Inferior parietal cortex (tissue), 1 donor: ENCODE measurements at regions not wholly inside any gene's neighbourhood (a gene's known extent, or its start where the extent isn't known, plus 50 kb on each side); places are given as distances from the start of the nearest gene placed in this dataset.

Experiments used
- DNase-seq: peaks from one replicate; pipeline ENCODE4 v3.0.0-alpha.2; 2016; ENCODE audit errors: extremely low spot score

DNA sequence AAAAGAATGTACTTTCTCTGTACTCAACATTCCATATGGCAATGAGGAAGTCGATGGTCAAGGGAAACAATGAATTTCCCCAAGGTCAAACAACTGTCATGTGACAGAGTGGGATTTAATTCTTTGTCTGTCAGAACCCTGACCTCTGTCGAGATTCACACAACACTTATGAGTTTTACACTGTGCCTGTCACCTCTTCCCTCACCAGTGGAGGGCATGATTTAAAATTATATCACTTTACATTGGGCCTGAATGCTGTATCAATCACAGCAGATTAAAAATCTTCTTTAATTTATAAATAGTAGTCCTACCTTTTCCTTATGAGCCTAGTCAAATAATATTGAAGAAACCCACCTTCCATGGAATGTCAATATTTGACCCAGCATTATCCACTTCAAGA is 276.7 kb downstream of the CDH10 start:
- DNase-seq = no peak

- DNase-seq = no peak
These were observed 268.6 kb downstream of the CDH10 start for GRCh38 chr5:24376210-24376609.

DNA sequence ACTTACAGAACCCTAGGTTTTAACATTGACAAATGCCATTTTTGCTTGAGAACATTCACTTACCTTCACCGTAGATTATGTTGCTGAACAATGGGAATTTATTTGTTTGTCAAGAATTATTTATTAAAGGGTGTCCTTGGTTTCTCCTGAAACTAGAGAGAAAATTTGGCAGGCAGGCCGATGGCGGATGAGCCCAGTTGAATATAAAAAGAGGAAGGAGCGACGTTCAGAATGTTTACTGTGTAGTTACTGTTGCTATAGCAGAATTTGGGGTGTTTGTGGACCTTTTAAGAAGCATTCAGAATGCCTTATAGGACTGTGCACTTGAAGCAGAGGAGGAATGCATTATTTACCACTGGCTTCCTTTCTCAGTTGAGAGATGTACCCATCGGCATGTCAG is 268.2 kb downstream of the CDH10 start:
- no peak for DNase-seq

- peak; percentile 20 for DNase-seq
These were observed 262.8 kb downstream of the CDH10 start for GRCh38 chr5:24381861-24382489.

GRCh38 chr5:24385070-24385469 is 259.7 kb downstream of the CDH10 start:
- no peak for DNase-seq

GRCh38 chr5:24385617-24386016 is 259.2 kb downstream of the CDH10 start:
- no peak for DNase-seq

- no peak for DNase-seq
These were observed 256.3 kb downstream of the CDH10 start for GRCh38 chr5:24388448-24388847.

DNA sequence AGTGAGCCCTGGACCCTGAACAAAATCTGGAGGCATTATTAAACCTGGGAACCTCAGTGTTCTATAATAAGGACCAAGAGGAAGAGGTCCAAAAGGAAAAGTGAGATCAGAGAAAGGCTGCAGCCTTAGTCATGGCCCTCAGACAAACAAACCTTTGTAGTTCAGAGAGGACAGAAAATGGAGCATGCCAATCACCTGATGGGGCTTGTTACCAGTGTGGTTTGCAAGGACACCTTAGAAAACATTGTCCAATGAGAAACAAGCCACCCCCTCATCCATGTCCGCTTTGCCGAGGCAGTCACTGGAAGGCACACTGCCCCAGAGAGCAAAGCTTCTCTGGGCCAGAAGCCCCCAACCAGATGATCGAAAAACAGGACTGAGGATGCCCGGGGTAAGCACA is 254.8 kb downstream of the CDH10 start:
- DNase-seq = no peak

DNA sequence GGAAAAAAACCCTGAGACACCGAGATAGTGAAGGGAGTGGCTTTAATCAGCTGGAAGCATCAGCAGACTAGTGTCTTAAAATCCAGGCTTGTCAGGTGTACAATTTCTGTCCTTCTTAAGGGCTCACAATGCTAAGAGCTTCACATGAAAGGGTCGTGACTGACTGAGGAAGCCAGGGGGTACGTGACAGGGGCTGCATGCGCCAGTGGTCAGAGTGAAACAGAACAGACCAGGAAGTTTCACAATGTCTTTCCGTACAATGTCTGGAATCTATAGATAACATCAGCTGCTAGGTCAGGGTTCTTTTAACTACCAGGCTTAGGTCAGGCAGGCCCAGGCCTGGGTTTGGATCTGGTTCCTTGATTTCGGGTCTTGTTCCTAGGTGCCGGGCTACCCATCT is 253.0 kb downstream of the CDH10 start:
- no peak for DNase-seq

- no peak for DNase-seq
These were observed 247.2 kb downstream of the CDH10 start for GRCh38 chr5:24397601-24398000.

- DNase-seq = no peak
These were observed 243.0 kb downstream of the CDH10 start for GRCh38 chr5:24401773-24402172.

DNA sequence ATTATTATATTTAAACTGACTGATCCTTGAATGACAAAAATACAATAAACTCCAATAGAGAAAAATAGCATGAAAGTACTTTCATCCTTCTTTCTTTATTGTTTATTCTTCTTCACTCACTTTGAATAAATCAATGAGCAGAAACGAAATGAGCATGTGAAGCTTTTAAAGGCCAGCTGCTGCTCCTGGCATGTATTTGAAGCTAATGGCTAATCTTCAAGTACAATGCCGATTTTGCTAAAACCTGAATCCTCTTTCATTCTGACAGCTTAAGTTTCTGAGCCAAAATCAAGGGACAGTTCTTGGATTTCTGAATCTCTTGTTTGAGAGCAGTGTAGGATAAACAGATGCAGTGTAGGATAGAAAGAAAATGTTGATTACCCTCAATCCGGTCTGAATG is 237.3 kb downstream of the CDH10 start:
- DNase-seq = no peak

DNA sequence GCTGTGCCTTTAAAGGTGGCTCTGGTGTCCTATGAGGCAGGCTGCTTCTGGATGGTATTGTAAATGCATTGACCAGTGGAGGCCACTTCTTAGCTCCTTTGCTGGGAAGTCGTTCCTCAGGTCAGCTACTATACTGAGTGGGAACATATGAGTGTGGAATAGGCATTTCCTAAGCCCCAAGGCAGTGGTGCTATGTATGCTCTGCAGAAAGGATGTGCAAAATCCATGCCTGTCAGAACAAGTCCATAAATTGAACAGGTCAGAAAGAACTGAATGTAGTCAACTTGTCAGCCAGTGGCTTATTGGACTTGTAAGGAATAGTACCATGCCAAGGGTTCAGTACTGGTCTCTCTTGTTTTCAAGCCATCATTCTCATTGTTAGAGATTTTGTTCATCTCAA is 216.4 kb downstream of the CDH10 start:
- no peak for DNase-seq

DNA sequence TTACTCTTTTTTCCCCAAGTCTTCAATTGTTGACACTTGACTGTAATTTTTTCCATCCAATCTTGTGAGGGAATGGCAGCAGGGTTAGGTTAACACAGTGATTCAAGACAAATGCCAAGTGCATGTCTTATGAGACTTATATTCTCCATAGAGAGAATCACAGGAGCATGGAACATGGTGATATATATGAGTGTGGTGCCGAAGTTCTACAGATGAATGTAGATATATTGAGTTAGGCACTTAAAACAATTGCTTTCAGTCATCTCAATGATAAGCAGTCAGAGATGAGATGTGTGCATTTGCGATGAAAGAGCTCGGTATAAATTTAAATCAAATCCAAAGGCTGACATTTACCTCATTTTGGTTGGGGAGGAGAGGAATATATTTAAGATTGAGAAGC is 211.2 kb downstream of the CDH10 start:
- no peak for DNase-seq
